Cerebellar cortex (tissue), 1 donor: ENCODE measurements at regions not wholly inside any gene's neighbourhood (a gene's known extent, or its start where the extent isn't known, plus 50 kb on each side); places are given as distances from the start of the nearest gene placed in this dataset.
"Not testable (repeated sequence)": the region's sequence is repeated elsewhere in the genome, so short reads cannot be mapped to it uniquely, and the experiment has no call there.

Source experiments
- DNase-seq: peaks from one replicate; pipeline ENCODE4 v3.0.0-alpha.2; 2015; ENCODE audit warnings: low spot score

DNA sequence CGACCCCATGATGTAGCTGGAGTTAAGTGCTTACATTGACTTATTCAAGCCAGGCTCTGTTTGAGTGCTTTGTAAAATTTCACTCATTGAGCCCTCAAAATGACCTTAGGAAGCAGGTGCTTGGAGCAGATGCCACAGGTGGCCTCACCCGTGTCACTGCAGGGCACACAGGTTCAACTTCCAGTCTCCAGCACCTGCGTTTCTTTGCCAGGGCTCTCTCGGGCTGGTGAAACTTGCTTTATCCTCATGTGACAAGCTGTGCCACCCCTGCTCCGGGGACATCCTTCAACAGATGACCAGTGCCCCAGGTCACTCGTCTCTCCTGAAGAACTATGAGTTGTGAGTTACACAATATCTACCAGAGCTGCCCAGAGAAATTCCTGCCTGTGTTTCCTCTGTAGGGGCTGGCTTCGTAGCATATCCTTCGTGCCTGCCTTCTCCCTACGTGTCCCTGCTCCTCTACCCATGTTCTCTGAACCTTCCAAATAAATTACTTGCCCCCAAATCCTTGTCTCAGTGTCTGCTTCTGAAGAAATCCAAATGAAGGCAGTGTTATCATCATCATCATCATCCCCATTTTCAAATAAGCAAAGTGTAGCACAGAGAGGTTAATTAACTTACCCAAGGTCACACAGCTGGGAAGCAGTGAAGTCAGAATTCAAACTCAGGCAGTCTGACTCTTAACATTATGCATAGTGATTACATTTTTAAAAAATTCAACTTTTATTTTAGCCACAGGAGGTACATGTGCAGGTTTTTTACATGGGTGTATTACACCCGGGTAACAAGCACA, 352.5 kb downstream of the NPIPA8 start:
- DNase-seq, result no peak

DNA sequence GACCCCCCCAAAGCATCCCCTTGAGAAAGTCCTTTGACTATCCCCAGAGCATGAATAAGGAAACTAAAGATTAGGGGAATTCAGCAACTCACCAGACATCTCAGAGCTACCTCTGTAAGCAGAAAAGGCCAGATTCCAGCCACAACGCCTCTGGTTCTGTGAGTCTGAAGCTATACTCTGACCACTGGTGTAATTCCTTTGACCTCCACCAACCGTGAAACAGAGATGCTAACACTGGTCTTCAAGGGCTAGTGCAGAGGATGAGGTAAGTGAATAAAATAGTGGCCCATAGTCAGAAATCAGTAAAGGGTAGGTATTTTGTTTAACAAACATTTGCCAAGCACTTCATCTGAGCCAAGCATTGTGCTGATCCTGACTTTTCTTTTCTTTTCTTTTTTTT, 353.4 kb downstream of the NPIPA8 start:
- no peak for DNase-seq

DNA sequence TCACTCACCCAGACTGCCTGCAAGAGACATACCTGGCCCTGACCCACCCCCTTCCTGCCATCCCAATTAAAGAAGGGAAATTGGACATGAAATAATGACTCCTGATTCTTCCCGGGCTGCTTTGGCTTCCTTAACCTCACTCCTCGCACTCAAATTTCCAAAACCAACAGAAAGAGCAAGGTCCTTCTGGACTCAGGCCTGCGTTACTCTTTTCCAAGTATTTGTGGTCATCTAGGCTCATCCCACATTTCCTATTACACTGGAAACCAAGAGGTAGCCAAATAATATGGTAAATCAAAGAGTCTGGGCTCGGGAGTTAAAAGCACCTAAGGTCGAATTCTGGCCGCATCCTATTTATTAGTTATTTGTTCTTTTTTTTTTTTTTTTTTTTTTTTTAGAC, 359.3 kb downstream of the NPIPA8 start:
- DNase-seq, result no peak

DNA sequence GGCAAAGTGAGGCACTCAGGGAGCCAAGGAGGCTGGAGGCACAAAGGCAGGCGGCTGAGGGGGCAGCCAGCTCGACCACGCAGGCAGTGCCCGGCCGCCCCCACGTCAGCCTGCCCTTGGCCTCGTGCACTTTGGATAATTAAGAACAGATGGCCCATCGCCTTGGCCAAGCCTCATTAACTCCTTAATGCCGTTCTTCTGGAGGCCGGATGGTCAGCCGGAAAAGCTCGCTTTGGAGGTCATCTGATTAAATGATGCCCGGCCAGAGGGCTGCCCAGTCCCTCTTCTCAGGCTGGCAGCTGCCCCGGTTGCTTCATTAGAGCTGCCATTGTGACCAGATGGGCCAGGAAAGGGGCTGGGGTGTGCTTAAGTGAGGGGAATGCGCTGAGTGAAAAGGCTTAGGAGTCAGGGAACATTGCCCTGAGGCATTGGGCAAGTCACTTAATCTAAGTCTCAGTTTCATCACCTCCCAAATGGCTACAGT, 364.0 kb downstream of the NPIPA8 start:
- no peak for DNase-seq

DNA sequence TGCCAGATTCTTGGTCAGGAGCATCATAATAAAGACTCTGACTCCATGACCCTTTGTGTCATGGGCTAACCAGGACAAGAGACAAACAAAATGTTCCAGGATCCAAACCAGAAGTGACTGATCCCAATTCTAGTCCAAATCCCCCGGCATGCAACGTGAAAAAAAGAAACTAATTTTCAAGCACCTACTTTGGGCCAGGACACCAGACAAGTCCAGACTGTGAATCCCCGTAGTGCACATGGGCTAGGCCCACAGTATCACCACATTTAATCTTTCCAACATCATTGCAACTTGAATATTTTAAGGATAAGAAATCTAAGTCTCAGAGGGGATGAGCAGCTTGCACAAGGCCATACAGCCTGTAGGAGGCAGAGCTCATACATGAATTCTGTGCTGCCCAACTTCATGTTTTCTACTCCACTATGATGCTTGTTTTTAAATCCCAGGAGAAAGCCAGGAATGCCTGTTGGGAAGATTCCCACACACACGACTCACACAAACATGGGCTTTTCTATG, 365.7 kb downstream of the NPIPA8 start:
- no peak for DNase-seq

DNA sequence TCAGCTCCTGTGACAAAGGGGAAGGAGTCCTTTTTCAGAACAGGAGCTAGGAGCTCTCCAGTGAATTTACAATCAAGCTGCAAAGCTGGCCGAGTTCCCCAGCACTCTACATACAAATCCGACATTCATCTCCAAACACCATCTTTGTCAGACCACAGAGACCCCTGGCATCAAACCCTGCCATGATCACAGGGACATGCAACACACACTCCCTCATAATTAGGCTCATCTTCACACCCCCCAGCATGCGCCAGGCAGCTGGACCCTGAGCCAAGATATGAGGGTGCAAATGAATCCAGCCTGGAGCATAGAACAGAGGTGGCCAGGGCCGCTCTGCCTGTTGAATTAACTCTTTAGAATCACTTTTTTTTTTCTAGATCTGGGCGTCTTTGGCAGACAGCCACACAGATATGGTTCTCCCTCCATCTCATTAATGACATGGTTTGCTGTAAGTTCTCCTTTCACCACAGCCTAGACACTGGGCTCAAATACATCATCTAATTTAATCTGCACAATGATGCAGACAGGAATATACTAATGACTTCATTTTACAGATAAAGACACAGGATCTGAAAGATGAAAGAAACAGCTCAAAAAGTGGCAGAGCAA, 366.3 kb downstream of the NPIPA8 start:
- DNase-seq, result no peak

DNA sequence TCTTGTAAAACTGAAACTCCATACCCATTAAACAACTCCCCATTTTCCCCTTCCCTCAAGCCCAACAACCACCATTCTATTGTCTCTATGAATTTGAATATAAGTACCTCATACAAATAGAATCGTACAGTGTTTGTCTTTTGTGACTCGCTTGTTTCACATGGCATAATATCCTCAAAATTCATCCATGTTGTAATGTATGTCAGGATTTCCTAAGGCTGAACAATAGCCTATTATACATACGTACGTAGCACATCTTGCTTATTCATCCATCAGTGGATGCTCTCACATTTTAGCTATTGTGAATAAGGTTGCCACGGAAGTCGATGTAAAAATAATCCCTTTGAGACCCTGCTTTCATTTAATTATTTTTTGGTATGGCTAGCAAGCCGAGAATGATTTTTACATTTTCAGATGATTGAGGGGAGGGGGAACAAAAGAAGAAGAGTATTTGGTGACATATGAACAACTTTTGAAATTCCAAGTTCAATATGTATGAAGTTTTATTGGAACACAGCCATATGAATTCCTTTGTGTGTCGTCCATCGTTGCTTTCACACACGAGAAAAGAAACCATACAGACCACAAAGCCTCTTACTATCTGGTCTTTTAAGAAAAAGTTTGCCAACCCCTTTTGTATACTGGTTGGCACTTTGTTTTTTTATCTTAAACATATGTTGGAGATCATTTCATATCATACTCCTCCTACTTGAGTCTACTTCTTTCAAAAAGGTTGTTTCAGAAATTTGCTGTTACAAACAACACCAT, 371.2 kb downstream of the NPIPA8 start:
- DNase-seq, result no peak

DNA sequence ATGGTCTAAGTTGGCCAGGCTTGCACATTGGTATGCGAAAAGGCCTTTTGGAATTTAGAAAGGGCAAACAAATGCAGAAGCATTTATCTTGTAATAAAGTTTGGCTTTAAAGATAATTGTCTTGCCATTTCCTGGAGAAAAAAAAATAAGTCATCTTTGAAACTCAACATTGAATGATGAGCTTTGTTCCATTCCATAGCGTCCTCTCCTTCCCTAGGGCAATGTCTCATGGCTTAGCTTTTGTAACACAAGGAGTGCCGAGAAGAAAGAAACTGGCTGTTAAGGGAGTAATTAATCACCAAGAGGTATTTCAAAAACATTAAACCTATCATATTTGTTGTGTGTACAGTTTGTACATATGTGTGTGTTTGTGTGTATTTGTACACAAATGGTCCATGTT, 372.3 kb downstream of the NPIPA8 start:
- DNase-seq, result no peak

DNA sequence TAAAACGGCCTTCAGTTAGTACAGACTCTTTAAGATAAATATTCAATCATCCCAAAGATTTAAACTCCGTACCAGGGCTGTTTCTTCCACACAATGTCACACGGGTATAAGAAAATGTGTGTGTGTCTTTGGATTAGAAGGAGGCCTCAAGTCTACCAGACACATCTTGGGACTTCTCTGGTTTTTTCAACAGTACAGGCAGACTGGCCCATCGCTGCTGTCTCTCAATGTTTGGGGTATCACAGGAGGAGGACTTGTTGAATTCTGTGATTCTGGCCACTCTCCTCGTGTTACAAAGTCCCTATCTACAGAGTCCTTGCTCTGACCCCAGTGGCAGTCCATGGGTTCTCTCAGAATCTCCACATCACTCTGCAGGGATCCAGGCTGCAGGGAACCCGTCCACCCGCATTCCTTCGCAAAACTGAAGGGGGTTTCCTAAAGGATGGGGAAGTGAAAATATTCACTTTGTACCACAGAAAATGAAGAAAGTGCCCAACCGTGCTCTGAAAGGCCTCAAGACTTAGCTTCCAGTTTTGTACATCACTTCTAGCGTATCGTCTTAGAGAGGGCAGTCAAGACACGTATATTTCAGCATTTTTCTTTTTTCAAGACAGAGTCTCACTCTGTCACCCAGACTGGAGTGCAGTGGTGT, 373.2 kb downstream of the NPIPA8 start:
- DNase-seq, result no peak

DNA sequence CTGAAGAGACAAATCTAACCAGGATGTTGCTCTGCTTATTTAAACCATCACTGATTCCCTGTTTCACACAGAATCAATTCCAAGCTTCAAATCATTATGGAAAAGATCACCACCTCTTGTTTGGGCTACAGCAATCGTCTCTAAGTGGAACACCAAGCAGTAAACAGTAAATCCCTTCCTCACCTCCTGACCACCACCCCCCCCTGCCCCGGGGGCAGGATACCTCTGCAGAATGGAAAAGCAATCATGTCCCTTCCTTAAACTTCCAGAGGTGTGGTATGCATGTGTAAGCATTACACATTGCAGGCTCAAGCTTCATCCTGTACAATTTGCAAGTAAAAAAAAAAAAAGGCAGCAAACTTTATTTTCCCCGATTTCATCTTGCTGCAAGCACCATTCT, 373.8 kb downstream of the NPIPA8 start:
- no peak for DNase-seq

DNA sequence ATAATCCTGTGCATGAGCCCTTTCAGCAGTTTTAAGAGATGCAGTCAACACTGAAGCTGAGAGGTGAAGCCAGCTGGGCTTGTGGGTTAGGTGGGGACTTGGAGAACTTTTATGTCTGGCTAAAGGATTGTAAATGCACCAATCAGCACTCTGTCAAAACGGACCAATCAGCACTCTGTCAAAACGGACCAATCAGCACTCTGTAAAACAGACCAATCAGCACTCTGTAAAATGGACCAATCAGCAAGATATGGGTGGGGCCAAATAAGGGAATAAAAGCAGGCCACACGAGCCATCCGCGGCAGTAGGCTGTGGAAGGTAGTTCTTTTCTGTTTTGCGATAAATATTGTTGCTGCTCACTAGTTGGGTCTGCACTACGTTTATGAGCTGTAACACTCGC, 374.7 kb downstream of the NPIPA8 start:
- DNase-seq, result not testable (repeated sequence)

DNA sequence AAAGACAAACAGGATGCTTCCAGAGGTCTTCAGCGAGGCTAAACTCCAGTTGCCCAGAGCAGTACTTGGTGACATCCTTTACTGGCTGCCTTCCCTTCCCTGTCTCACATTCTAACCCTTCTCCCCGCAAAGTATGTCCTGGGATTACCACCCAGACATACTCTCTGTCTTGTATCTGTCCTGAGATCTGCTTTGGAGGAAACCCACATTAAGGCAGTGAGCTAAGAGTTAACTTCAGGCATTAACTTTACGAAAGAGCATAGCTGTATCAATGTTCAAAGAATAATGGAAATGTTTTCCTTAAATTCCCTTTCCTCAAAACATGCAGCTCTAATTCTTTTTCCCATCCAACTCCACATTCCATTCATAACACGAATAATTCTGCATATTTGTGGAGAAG, 385.2 kb downstream of the NPIPA8 start:
- DNase-seq, result no peak

DNA sequence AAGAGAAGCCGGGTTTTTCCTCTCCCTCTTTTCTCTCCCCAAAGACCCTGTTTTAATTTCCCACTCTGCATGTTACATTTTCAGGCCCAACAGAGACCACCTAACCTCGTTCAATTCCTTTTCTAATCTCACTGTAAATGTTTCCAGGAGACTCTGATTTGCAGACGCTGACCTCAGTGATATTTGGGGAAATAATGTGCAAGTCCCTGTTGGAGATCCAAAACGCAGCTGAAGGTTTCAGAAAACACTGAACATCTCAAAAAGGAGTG, 386.6 kb downstream of the NPIPA8 start:
- no peak for DNase-seq

DNA sequence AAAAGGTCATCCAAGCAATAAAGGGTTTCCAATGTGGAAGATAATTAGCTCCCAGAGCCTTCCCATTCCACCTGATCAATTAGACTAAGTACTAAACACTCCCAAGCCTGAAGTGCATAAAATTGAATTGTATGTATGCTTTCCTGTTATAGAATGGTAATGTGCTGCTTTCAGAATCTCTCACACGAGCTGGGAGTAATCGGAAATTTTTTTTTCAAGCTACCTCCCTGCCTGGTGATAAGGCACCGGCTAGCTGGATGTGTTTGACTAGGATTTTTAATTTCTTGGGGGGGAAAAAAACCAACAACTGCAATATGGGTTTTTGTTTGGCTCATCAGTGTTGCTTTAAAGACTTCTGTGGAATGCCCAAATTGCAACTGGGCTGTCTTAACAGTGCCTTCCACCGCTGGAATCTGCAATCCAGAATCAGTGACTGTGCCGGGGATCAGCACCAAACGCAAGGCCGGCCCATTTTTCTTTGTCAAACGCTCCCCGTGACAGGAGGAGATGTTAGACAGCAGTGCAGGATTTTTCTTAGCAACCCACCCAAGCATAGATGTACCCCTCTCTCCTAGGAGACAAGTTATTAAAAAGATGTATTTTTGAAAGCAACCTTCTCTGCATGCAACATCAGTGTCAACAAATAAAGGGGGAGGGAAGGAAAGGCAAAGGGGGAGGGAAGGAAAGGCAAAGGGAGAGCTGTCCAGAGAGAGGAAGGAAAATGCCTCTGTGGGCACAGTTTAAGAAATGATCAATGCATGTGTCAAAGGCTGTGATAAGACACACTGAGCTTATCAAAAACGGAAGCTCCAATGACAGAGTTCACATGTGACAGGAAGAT, 387.2 kb downstream of the NPIPA8 start:
- DNase-seq, result no peak

DNA sequence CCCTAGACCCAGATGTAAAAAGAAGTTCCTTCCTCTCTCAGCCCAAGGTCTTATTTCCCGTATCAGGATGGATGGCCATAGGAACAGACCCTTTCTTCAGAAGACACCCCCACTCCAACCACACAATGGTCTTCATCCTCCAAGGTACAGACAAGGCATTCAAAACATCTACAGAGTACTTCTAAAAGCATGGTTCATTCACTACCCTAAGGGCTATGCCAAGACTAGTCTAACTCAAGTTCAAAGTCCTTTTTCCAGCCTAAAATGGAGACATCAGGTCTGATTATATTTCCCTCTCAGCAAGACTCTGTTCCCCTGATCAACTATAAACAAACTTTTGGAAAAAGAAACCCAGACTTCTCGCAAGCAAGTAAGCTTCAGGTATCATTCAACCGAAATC, 388.9 kb downstream of the NPIPA8 start:
- no peak for DNase-seq

DNA sequence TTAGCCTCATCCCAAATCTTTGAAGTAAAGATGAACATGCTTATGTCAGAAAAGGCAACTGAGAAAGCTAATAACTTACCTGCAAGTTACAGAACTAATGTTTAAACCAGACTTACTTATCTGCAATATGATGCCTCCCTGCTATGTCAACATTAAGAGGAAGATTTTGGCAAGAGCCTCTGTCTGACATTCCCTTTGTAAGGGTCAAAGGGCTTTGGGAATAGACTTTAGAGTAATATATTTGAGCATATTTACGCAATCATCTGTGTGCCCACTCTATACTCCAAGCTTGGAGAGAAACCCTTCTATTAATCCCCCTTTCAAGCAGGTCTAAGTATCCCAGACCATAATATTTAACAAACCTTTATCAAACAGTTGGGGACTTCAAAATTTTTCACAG, 389.4 kb downstream of the NPIPA8 start:
- no peak for DNase-seq

DNA sequence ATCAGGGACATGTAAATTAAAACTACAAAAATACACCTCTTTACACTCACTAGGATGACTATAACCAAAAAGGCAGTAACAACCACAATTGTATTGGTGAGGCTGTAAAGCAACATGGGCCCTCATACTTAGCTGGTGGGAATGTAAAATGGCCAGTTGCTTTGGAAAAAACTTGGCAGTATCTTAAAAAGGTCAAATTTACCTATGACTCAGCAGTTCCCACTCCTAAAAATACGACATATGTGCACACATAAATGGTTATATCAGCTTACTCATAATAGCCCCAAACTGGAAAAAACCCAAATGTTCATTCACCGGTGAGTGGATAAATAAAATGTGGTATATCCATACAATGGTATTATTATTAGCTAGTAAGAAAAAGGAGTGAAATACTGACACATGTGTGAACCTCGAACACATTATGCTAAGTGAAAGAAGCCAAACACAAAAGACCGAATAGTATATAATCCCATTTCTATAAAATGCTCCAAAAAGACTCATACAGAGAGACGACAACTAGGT, 391.4 kb downstream of the NPIPA8 start:
- no peak for DNase-seq

DNA sequence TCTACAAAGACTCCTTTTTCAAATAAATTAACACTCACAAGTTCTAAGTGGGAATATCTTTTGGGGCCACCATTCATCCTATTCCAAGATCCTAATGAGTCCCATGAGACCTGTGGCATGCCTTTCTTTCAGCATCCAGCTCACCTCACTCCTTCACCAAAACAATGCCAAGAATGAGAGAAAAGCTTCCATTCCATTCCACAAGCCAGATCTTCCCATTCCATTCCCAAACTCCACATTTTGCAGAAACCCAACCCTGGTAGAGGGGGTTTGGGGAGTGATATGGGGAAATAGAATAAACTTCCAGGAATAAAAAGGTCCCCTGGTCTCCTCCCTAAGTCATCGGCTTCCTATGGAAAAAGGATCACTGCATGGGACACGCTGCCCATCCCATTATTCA, 392.2 kb downstream of the NPIPA8 start:
- no peak for DNase-seq

DNA sequence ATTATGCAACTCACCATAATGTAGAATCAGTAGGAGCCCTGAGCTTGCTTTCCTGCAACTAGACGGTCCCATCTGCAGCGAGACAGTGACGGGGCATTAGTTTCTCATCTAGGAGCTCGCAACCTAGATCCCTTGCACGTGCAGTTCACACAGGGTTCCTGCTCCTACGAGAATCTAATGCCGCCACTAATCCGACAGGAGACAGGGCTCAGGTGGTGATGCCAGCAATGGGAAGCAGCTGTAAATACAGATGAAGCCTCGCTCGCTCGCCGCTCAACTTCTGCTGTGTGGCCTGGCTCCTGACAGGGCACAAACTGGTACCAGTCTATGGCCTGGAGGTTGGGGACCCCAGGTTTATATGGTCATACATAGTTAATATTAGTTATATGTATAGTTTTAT, 394.5 kb downstream of the NPIPA8 start:
- DNase-seq, result no peak

DNA sequence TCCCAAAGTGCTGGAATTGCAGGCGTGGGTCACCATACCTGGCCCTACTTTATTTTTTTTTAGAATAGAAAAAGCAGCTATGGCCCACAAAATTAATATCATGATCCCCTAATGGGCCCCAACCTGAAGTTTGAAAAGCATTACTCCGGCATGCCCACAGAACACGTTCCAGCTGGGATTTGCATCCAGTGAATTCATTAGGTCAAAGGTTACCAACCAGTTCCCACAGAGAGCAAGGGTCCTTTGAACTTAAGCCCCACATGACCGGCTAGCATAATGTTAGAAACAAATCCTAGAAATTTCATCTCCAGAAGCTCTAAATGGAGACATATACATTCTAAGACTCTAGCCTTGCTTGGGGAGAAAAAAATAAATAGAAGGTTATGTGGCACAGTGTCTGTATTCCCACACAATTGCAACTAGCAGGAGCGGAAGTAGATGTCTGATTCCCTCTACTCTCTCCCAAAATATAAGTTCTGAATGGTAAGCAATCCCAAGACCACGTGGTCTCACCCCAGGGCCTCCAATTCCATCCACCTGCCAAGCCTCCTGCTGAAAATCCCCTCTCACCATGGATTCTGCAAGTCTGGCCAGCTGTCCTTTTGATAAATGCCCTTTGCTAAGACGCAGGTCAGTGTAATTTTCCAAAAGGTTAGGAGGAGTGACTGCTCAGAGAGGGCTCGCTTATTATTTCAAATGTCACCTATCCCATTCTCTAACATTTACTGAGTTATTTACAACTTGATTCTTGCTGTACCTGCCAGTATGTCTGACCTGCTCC, 395.8 kb downstream of the NPIPA8 start:
- DNase-seq, result no peak

DNA sequence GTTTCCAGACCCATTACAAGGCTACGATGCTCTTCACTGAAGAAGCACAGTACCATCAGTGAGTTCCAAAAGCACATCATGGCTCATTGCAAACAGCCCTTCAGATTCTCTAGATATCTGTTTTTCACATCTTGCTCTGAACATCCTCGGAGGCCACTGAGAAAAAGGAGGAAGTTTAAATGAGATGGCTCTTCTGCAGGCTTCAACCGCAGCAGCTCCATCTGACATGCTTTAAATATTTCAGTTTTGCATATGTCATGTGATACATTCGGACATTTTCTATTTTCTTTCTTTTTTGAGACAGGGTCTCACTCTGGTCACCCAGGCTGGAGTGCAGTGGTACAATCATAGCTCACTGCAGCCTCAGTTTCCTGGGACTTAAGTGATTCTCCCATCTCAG, 396.8 kb downstream of the NPIPA8 start:
- no peak for DNase-seq
